PFSK-1 (cell line): ENCODE measurements at regions not wholly inside any gene's neighbourhood (a gene's known extent, or its start where the extent isn't known, plus 50 kb on each side); places are given as distances from the start of the nearest gene placed in this dataset.

ENCODE experiments used
- FOXP2 ChIP-seq: optimal IDR thresholded peaks from 2 replicates; pipeline ENCODE3; 2011; ENCODE audit warnings: borderline replicate concordance, control low read depth, inconsistent platforms; ENCODE audit not compliant: insufficient read depth; ENCODE audit errors: extremely low read length, extremely low read depth
- POLR2AphosphoS5 ChIP-seq: IDR thresholded peaks from 2 replicates; pipeline ENCODE4 v1.6.1; 2012; ENCODE audit warnings: low read depth, mild to moderate bottlenecking, control low read depth, low read length, moderate library complexity
- SIN3A ChIP-seq: IDR thresholded peaks from 2 replicates; pipeline ENCODE4 v1.6.1; 2012; ENCODE audit warnings: mild to moderate bottlenecking, low read length, moderate library complexity, borderline replicate concordance; ENCODE audit not compliant: insufficient read depth
- TAF1 ChIP-seq: IDR thresholded peaks from 2 replicates; pipeline ENCODE4 v1.6.1; 2012; ENCODE audit warnings: low read length, control low read depth, borderline replicate concordance; ENCODE audit not compliant: insufficient read depth
- TF ChIP-seq, protein P1 (sequence below), 2 experiments: IDR thresholded peaks; 2 replicates each; pipeline versions ENCODE4 v1.6.1 to v1.8.0; 2011 to 2012; ENCODE audit warnings: low read depth in 2 of 2, low read length in 2 of 2, control low read depth in 1 of 2, inconsistent platforms in 1 of 2, mild to moderate bottlenecking in 1 of 2, moderate library complexity in 1 of 2; ENCODE audit not compliant: insufficient read depth in 1 of 2

DNA sequence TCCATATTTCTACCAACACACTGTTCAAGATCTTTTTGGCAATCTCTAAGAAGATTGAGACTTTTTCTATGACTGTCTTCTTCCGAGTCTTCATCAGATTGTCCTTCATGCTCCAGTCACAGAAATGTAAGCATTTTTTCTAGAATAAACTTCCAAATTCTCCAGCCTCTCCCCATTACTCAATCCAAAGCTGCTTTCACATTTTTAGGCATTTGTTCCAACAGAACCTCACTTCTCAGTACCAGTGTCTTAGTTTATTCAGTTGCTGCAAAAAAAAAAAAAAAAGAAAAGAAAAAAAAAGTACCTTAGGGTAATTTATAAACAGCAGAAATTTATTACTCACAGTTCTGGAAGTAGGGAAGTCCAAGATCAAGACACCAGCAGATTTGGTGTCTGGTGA, 290.8 kb upstream of the NOVA1 start:
- TF ChIP-seq FOXP2 (no peak), SIN3A (no peak), TAF1 (no peak), POLR2AphosphoS5 (no peak)
- TF ChIP-seq, protein P1, sequence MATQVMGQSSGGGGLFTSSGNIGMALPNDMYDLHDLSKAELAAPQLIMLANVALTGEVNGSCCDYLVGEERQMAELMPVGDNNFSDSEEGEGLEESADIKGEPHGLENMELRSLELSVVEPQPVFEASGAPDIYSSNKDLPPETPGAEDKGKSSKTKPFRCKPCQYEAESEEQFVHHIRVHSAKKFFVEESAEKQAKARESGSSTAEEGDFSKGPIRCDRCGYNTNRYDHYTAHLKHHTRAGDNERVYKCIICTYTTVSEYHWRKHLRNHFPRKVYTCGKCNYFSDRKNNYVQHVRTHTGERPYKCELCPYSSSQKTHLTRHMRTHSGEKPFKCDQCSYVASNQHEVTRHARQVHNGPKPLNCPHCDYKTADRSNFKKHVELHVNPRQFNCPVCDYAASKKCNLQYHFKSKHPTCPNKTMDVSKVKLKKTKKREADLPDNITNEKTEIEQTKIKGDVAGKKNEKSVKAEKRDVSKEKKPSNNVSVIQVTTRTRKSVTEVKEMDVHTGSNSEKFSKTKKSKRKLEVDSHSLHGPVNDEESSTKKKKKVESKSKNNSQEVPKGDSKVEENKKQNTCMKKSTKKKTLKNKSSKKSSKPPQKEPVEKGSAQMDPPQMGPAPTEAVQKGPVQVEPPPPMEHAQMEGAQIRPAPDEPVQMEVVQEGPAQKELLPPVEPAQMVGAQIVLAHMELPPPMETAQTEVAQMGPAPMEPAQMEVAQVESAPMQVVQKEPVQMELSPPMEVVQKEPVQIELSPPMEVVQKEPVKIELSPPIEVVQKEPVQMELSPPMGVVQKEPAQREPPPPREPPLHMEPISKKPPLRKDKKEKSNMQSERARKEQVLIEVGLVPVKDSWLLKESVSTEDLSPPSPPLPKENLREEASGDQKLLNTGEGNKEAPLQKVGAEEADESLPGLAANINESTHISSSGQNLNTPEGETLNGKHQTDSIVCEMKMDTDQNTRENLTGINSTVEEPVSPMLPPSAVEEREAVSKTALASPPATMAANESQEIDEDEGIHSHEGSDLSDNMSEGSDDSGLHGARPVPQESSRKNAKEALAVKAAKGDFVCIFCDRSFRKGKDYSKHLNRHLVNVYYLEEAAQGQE (IDR thresholded peaks at IDR 0.05; ENCODE audit: insufficient read depth in 1 of 2, low read depth in 2 of 2, low read length in 2 of 2): no peak

GRCh38 chr14:26896447-26896846, 298.6 kb upstream of the NOVA1 start:
- TF ChIP-seq SIN3A (no peak), POLR2AphosphoS5 (no peak), TAF1 (no peak), FOXP2 (no peak)
- TF ChIP-seq, protein P1 (IDR thresholded peaks at IDR 0.05; ENCODE audit: insufficient read depth in 1 of 2, low read depth in 2 of 2, low read length in 2 of 2): no peak

GRCh38 chr14:26897196-26897595, 299.4 kb upstream of the NOVA1 start:
- TF ChIP-seq TAF1 (no peak), FOXP2 (no peak), SIN3A (no peak)
- TF ChIP-seq, protein P1 (IDR thresholded peaks at IDR 0.05; ENCODE audit: insufficient read depth in 1 of 2, low read depth in 2 of 2, low read length in 2 of 2): no peak

DNA sequence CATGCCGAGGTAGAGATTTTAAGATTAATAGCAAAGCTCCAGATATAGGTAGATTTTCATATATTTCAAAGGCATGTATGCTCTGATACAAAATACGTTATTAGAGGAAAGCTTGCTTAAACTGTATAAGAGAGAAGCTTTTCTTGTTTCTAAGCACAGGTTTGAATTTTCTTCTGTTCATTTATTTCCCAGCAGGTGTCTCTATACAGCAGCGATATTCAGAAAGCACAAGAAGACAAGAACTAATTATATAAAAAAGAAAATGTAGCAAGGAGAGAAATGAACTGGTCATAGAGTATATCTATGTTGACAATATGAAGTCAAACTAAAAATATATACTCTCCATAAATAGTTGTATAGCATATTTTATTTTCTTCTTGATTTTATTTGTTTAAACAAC, 307.4 kb upstream of the NOVA1 start:
- TF ChIP-seq FOXP2 (no peak), SIN3A (no peak), POLR2AphosphoS5 (no peak), TAF1 (no peak)
- TF ChIP-seq, protein P1 (IDR thresholded peaks at IDR 0.05; ENCODE audit: insufficient read depth in 1 of 2, low read depth in 2 of 2, low read length in 2 of 2): no peak

- TF ChIP-seq POLR2AphosphoS5: no peak
- no peak for TF ChIP-seq FOXP2
- TF ChIP-seq SIN3A: no peak
- TF ChIP-seq, protein P1 (IDR thresholded peaks at IDR 0.05; ENCODE audit: insufficient read depth in 1 of 2, low read depth in 2 of 2, low read length in 2 of 2): no peak
- no peak for TF ChIP-seq TAF1
Measured at GRCh38 chr14:26913786-26914185, 316.0 kb upstream of the NOVA1 start.
